HepG2 (cell line): ENCODE measurements at regions not wholly inside any gene's neighbourhood (a gene's known extent, or its start where the extent isn't known, plus 50 kb on each side); places are given as distances from the start of the nearest gene placed in this dataset.

Experiments used
- ATAC-seq: fragments of 200-7000 bp; cut with Tn5 transposase; 3 replicates; pipeline ENCODE4 v1.9.1; 2020; ENCODE audit warnings: mild to moderate bottlenecking, moderate library complexity
- BruUV-seq: library from RNA; stranded (reverse); fragments of 400-500 nt; replicated peaks from 2 replicates; lab custom pipeline; 2021; lab: Mats Ljungman, UMichigan
- CTCF ChIA-PET: fragments of 300-600 bp; formaldehyde crosslinking; extraction: SDS; loops from one replicate; lab custom pipeline; 2021; ENCODE audit warnings: low total read pairs, inconsistent platforms, low intra/inter-chr PET ratio; lab: Yijun Ruan, JAX
- POLR2A ChIA-PET: fragments of 350-600 bp; sonication (Branson Sonifier 250); formaldehyde crosslinking; loops from one replicate; lab custom pipeline; 2020; ENCODE audit warnings: antibody characterized with exemption, inconsistent platforms; lab: Yijun Ruan, JAX
- DNase-seq: peaks from one replicate; pipeline ENCODE4 v3.0.0-alpha.2; 2015; ENCODE audit warnings: low spot score
- FAIRE-seq: peaks from 3 replicates; lab custom pipeline; 2011; peaks lifted over from hg19 to GRCh38; lab: Jason Lieb, UNC
- H2AFZ ChIP-seq: one replicate; pipeline ENCODE4 v1.6.1; 2011; ENCODE audit warnings: low read length, inconsistent platforms
- H3K27ac ChIP-seq: fragments of 300-600 bp; 3 replicates; pipeline ENCODE4 v1.8.0; 2011; ENCODE audit warnings: mixed run types, mild to moderate bottlenecking, mixed read lengths, low read length, inconsistent platforms; ENCODE audit not compliant: insufficient read depth; ENCODE audit errors: extremely low read length
- H3K27me3 ChIP-seq, 2 experiments: fragments of 200-600 bp in 1 of 2; 2 replicates in 1 of 2; 3 replicates in 1 of 2; pipeline versions ENCODE4 v1.6.0 to v1.8.0; 2011; ENCODE audit warnings: low read length in 2 of 2, mild to moderate bottlenecking in 2 of 2, moderate library complexity in 2 of 2, inconsistent platforms in 1 of 2; ENCODE audit not compliant: insufficient read depth in 2 of 2, control insufficient read depth in 1 of 2
- H3K36me3 ChIP-seq, 2 experiments: fragments of 200-600 bp in 1 of 2; replicated peaks in 1 of 2; 2 replicates in 1 of 2; 3 replicates in 1 of 2; pipeline versions ENCODE4 v1.5.1 to v1.8.0; 2011; ENCODE audit warnings: low read length in 2 of 2, inconsistent platforms in 1 of 2; ENCODE audit not compliant: insufficient read depth in 2 of 2, control insufficient read depth in 1 of 2
- H3K4me1 ChIP-seq: 2 replicates; pipeline ENCODE4 v1.5.1; 2012; ENCODE audit warnings: low read length, inconsistent platforms; ENCODE audit not compliant: insufficient read depth
- H3K4me2 ChIP-seq: 2 replicates; pipeline ENCODE4 v1.6.0; 2011; ENCODE audit warnings: low read depth, low read length, inconsistent platforms
- H3K4me3 ChIP-seq, 3 experiments: fragments of 200-600 bp in 1 of 3; sonication (generic), shearing (Covaris generic) in 1 of 3; replicated peaks in 1 of 3; 2 replicates each; pipeline ENCODE4 v1.5.1; 2011 to 2016; ENCODE audit warnings: low read length in 3 of 3, inconsistent platforms in 2 of 3, low read depth in 2 of 3, mild to moderate bottlenecking in 2 of 3, control low read depth in 1 of 3, mixed read lengths in 1 of 3; ENCODE audit not compliant: insufficient read depth in 1 of 3
- H3K79me2 ChIP-seq: one replicate; pipeline ENCODE4 v1.6.1; 2011; ENCODE audit warnings: low read length, inconsistent platforms; ENCODE audit not compliant: insufficient read depth
- H3K9ac ChIP-seq: 2 replicates; pipeline ENCODE4 v1.6.0; 2011; ENCODE audit warnings: mild to moderate bottlenecking, low read depth, low read length, inconsistent platforms; ENCODE audit not compliant: insufficient read depth
- H3K9me3 ChIP-seq: 2 replicates; pipeline ENCODE4 v1.5.1; 2012; ENCODE audit warnings: mild to moderate bottlenecking, low read length
- H4K20me1 ChIP-seq: 2 replicates; pipeline ENCODE4 v1.6.0; 2011; ENCODE audit warnings: inconsistent platforms, mild to moderate bottlenecking, low read length, moderate library complexity; ENCODE audit not compliant: insufficient read depth
- ARID2 ChIP-seq: sonication (generic); formaldehyde crosslinking; IDR thresholded peaks from 2 replicates; pipeline ENCODE4 v1.8.1; 2022; ENCODE audit warnings: mild to moderate bottlenecking, missing genetic modification reagents, borderline replicate concordance
- E2F1 ChIP-seq: sonication (generic); formaldehyde crosslinking; IDR thresholded peaks from 2 replicates; pipeline ENCODE4 v1.5.0; 2020; ENCODE audit warnings: missing genetic modification reagents
- FOXK2 ChIP-seq: fragments of 450-650 bp; IDR thresholded peaks from 2 replicates; pipeline ENCODE4 v1.6.1; 2016
- GPN1 ChIP-seq: sonication (generic); formaldehyde crosslinking; IDR thresholded peaks from 2 replicates; pipeline ENCODE4 v1.5.1; 2020; ENCODE audit warnings: missing genetic modification reagents, borderline replicate concordance
- KAT8 ChIP-seq: IDR thresholded peaks from 2 replicates; pipeline ENCODE4 v1.6.1; 2016; ENCODE audit warnings: missing genetic modification reagents, missing compliant biosample characterization
- MTERF4 ChIP-seq: sonication (generic); formaldehyde crosslinking; IDR thresholded peaks from 2 replicates; pipeline ENCODE4 v1.8.0; 2023; ENCODE audit warnings: mild to moderate bottlenecking, missing genetic modification reagents
- MXD4 ChIP-seq: IDR thresholded peaks from 2 replicates; pipeline ENCODE4 v1.6.1; 2016; ENCODE audit warnings: mild to moderate bottlenecking, missing biosample characterization, missing genetic modification reagents
- NFIC ChIP-seq: IDR thresholded peaks from 2 replicates; pipeline ENCODE4 v1.6.1; 2012; ENCODE audit warnings: mild to moderate bottlenecking, low read length, inconsistent platforms
- PAX8 ChIP-seq: sonication (generic); formaldehyde crosslinking; IDR thresholded peaks from 2 replicates; pipeline ENCODE4 v1.8.0; 2022; ENCODE audit warnings: mild to moderate bottlenecking, missing genetic modification reagents, borderline replicate concordance
- PHF20 ChIP-seq: sonication (generic); formaldehyde crosslinking; IDR thresholded peaks from 2 replicates; pipeline ENCODE4 v1.5.0; 2020; ENCODE audit warnings: mild to moderate bottlenecking, missing genetic modification reagents
- PHF8 ChIP-seq: sonication (generic); formaldehyde crosslinking; IDR thresholded peaks from 2 replicates; pipeline ENCODE4 v1.5.0; 2020; ENCODE audit warnings: missing genetic modification reagents
- SMARCE1 ChIP-seq: fragments of 450-650 bp; IDR thresholded peaks from 2 replicates; pipeline ENCODE4 v1.6.1; 2017; ENCODE audit warnings: borderline replicate concordance
- ZNF280B ChIP-seq: sonication (generic); formaldehyde crosslinking; IDR thresholded peaks from 2 replicates; pipeline ENCODE4 v1.5.0; 2020; ENCODE audit warnings: missing genetic modification reagents, mild to moderate bottlenecking, borderline replicate concordance
- ZNF317 ChIP-seq: sonication (generic); formaldehyde crosslinking; IDR thresholded peaks from 2 replicates; pipeline ENCODE4 v1.5.0; 2020; ENCODE audit warnings: mild to moderate bottlenecking, missing genetic modification reagents
- ZNF567 ChIP-seq: sonication (generic); formaldehyde crosslinking; IDR thresholded peaks from 2 replicates; pipeline ENCODE4 v1.8.1; 2023; ENCODE audit warnings: mild to moderate bottlenecking, missing genetic modification reagents, borderline replicate concordance
- ZNF737 ChIP-seq: sonication (generic); formaldehyde crosslinking; IDR thresholded peaks from 2 replicates; pipeline ENCODE4 v1.5.0; 2020; ENCODE audit warnings: missing genetic modification reagents, mild to moderate bottlenecking, borderline replicate concordance
- ZNF841 ChIP-seq: sonication (generic); formaldehyde crosslinking; IDR thresholded peaks from 2 replicates; pipeline ENCODE4 v1.8.1; 2023; ENCODE audit warnings: missing genetic modification reagents, borderline replicate concordance
- WGBS: methylation state at CpG from one replicate; pipeline ENCODE4 v1.1.6; 2017; ENCODE audit warnings: low lambda C conversion rate; 5-methylcytosine and 5-hydroxymethylcytosine counted together
- in situ Hi-C: cut with HindIII; loops from 2 replicates; pipeline ENCODE4 v1.10.0; 2017; ENCODE audit warnings: low pct_unique_long_range_greater_than_20kb; ENCODE audit not compliant: extremely low pct_ligation_motif_present
- intact Hi-C: fragments of 100-400 bp; cut with micrococcal nuclease; formaldehyde crosslinking; loops from one replicate; pipeline ENCODE4 v1.10.0; 2022; ENCODE audit not compliant: unreplicated experiment

GRCh38 chr13:103395139-103395538 lies 328.9 kb upstream of the SLC10A2 start:
- H3K9ac ChIP-seq: no peak overlapping the region
- no peaks in the 10 kb centered on the region for H4K20me1 ChIP-seq
- WGBS: 30% methylated on average over 2 of the region's 2 CpGs
- DNase-seq: no peak
- no peaks in the 10 kb centered on the region for H3K79me2 ChIP-seq
- POLR2A ChIA-PET: no interaction called here
- no peak for ATAC-seq
- H3K27ac ChIP-seq: no peak overlapping the region
- no peak overlapping the region for H3K4me3 ChIP-seq
- no peaks in the 10 kb centered on the region for H3K4me1 ChIP-seq
- H3K9me3 ChIP-seq: peaks cover 92% of the 10 kb centered on the region
- no peak for TF ChIP-seq ZNF737 (CRISPR knock-in tag)
- no peak for TF ChIP-seq KAT8 (CRISPR knock-in tag)
- no peak for TF ChIP-seq MTERF4 (CRISPR knock-in tag)
- no TSS peak for BruUV-seq
- in situ Hi-C loops: no loop called here
- no peaks in the 10 kb centered on the region for H3K27me3 ChIP-seq
- H3K4me2 ChIP-seq: no peak overlapping the region
- H3K36me3 ChIP-seq: no peaks in the 10 kb centered on the region
- CTCF ChIA-PET: no interaction called here
- H2AFZ ChIP-seq: no peak overlapping the region
- intact Hi-C loops: no loop called here
- FAIRE-seq: no peak

GRCh38 chr13:103394618-103395017 lies 328.4 kb upstream of the SLC10A2 start:
- H4K20me1 ChIP-seq: no peaks in the 10 kb centered on the region
- no TSS peak for BruUV-seq
- H3K4me2 ChIP-seq: no peak overlapping the region
- H3K36me3 ChIP-seq: no peaks in the 10 kb centered on the region
- H3K79me2 ChIP-seq: no peaks in the 10 kb centered on the region
- no peak overlapping the region for H3K27ac ChIP-seq
- WGBS: 0% methylated on average over 2 of the region's 2 CpGs
- H2AFZ ChIP-seq: no peak overlapping the region
- H3K4me3 ChIP-seq: no peak overlapping the region
- DNase-seq: no peak
- intact Hi-C loops: no loop called here
- H3K9me3 ChIP-seq: peaks cover 97% of the 10 kb centered on the region
- ChIA-PET CTCF (no interaction called here), POLR2A (no interaction called here)
- no peak for FAIRE-seq
- no peaks in the 10 kb centered on the region for H3K27me3 ChIP-seq
- no peaks in the 10 kb centered on the region for H3K4me1 ChIP-seq
- no peak overlapping the region for H3K9ac ChIP-seq
- no peak for ATAC-seq
- in situ Hi-C loops: no loop called here
- TF ChIP-seq FOXK2 (no peak), GPN1 (no peak), E2F1 (no peak), NFIC (no peak), ZNF841 (CRISPR knock-in tag) (no peak), PAX8 (CRISPR knock-in tag) (no peak), SMARCE1 (no peak), ZNF280B (CRISPR knock-in tag) (no peak), ARID2 (no peak), ZNF567 (CRISPR knock-in tag) (no peak), PHF8 (CRISPR knock-in tag) (no peak), PHF20 (CRISPR knock-in tag) (no peak), MXD4 (CRISPR knock-in tag) (no peak), ZNF317 (CRISPR knock-in tag) (no peak)
